ENCODE measurements at regions not wholly inside any gene's neighbourhood (a gene's known extent, or its start where the extent isn't known, plus 50 kb on each side); places are given as distances from the start of the nearest gene placed in this dataset.

GRCh38 chr14:101501858-101502615 lies 59.3 kb upstream of the DIO3 start:
- TF ChIP-seq, protein P1, sequence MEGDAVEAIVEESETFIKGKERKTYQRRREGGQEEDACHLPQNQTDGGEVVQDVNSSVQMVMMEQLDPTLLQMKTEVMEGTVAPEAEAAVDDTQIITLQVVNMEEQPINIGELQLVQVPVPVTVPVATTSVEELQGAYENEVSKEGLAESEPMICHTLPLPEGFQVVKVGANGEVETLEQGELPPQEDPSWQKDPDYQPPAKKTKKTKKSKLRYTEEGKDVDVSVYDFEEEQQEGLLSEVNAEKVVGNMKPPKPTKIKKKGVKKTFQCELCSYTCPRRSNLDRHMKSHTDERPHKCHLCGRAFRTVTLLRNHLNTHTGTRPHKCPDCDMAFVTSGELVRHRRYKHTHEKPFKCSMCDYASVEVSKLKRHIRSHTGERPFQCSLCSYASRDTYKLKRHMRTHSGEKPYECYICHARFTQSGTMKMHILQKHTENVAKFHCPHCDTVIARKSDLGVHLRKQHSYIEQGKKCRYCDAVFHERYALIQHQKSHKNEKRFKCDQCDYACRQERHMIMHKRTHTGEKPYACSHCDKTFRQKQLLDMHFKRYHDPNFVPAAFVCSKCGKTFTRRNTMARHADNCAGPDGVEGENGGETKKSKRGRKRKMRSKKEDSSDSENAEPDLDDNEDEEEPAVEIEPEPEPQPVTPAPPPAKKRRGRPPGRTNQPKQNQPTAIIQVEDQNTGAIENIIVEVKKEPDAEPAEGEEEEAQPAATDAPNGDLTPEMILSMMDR (IDR thresholded peaks at IDR 0.05), result no peak
- no peak for TF ChIP-seq POLR2A (IDR thresholded peaks at IDR 0.05)
